Trophoblast cell (in vitro differentiated cells and primary cell): ENCODE measurements at regions not wholly inside any gene's neighbourhood (a gene's known extent, or its start where the extent isn't known, plus 50 kb on each side); places are given as distances from the start of the nearest gene placed in this dataset.

Experiments
- DNase-seq, 2 donors: peaks; one replicate each; pipeline ENCODE4 v3.0.0-alpha.2; 2016
- H2AFZ ChIP-seq: 2 replicates; pipeline ENCODE4 v1.6.1; 2013; ENCODE audit warnings: low read length, moderate library complexity, mild to moderate bottlenecking; ENCODE audit not compliant: insufficient read depth, poor library complexity
- H2AK5ac ChIP-seq: 2 replicates; pipeline ENCODE4 v1.6.1; 2013; ENCODE audit warnings: mild to moderate bottlenecking, low read length
- H2BK120ac ChIP-seq: 2 replicates; pipeline ENCODE4 v1.6.1; 2013; ENCODE audit warnings: low read length, mild to moderate bottlenecking, moderate library complexity; ENCODE audit not compliant: insufficient read depth, poor library complexity
- H2BK12ac ChIP-seq: 2 replicates; pipeline ENCODE4 v1.6.1; 2013; ENCODE audit warnings: mild to moderate bottlenecking, low read length, moderate library complexity
- H2BK5ac ChIP-seq: 2 replicates; pipeline ENCODE4 v1.6.1; 2013; ENCODE audit warnings: low read length, low read depth, moderate library complexity, mild to moderate bottlenecking; ENCODE audit not compliant: poor library complexity
- H3K14ac ChIP-seq: 2 replicates; pipeline ENCODE4 v1.6.1; 2013; ENCODE audit warnings: mild to moderate bottlenecking, low read length
- H3K18ac ChIP-seq: 2 replicates; pipeline ENCODE4 v1.6.1; 2013; ENCODE audit warnings: mild to moderate bottlenecking, low read length
- H3K23ac ChIP-seq: 2 replicates; pipeline ENCODE4 v1.6.1; 2013; ENCODE audit warnings: low read length
- H3K27ac ChIP-seq: 2 replicates; pipeline ENCODE4 v1.5.1; 2013; ENCODE audit warnings: low read depth, mild to moderate bottlenecking, inconsistent platforms, low read length, moderate library complexity
- H3K27me3 ChIP-seq: 2 replicates; pipeline ENCODE4 v1.6.1; 2013; ENCODE audit warnings: inconsistent platforms, mild to moderate bottlenecking, low read length, moderate library complexity; ENCODE audit not compliant: insufficient read depth
- H3K36me3 ChIP-seq, 2 experiments: 1 replicate in 1 of 2; 2 replicates in 1 of 2; pipeline ENCODE4 v1.6.1; 2013; ENCODE audit warnings: low read length in 2 of 2, mild to moderate bottlenecking in 2 of 2, moderate library complexity in 1 of 2; ENCODE audit not compliant: insufficient read depth in 2 of 2, control insufficient read depth in 1 of 2
- H3K4ac ChIP-seq: 2 replicates; pipeline ENCODE4 v1.6.1; 2013; ENCODE audit warnings: low read depth, mild to moderate bottlenecking, low read length, moderate library complexity
- H3K4me1 ChIP-seq, 2 experiments: 1 replicate in 1 of 2; 2 replicates in 1 of 2; pipeline ENCODE4 v1.6.1; 2013; ENCODE audit warnings: low read length in 2 of 2, mild to moderate bottlenecking in 2 of 2, moderate library complexity in 1 of 2; ENCODE audit not compliant: insufficient read depth in 2 of 2, control insufficient read depth in 1 of 2
- H3K4me2 ChIP-seq: 2 replicates; pipeline ENCODE4 v1.6.1; 2013; ENCODE audit warnings: inconsistent platforms, mild to moderate bottlenecking, low read length, moderate library complexity
- H3K4me3 ChIP-seq: 2 replicates; pipeline ENCODE4 v1.5.1; 2013; ENCODE audit warnings: mild to moderate bottlenecking, low read depth, low read length, inconsistent platforms
- H3K79me1 ChIP-seq: one replicate; pipeline ENCODE4 v1.6.1; 2013; ENCODE audit warnings: low read length
- H3K79me2 ChIP-seq: 2 replicates; pipeline ENCODE4 v1.6.1; 2013; ENCODE audit warnings: low read length, mild to moderate bottlenecking; ENCODE audit not compliant: control insufficient read depth, insufficient read depth, poor library complexity
- H3K9ac ChIP-seq: 2 replicates; pipeline ENCODE4 v1.6.1; 2013; ENCODE audit warnings: mild to moderate bottlenecking, low read length
- H3K9me3 ChIP-seq: 2 replicates; pipeline ENCODE4 v1.6.1; 2013; ENCODE audit warnings: low read depth, mild to moderate bottlenecking, control low read depth, inconsistent platforms, low read length; ENCODE audit not compliant: insufficient read depth
- H4K12ac ChIP-seq: 2 replicates; pipeline ENCODE4 v1.6.1; 2013; ENCODE audit warnings: low read depth, mild to moderate bottlenecking, low read length, moderate library complexity
- H4K8ac ChIP-seq: 2 replicates; pipeline ENCODE4 v1.6.1; 2013; ENCODE audit warnings: low read depth, mild to moderate bottlenecking, low read length, moderate library complexity
- H4K91ac ChIP-seq: one replicate; pipeline ENCODE4 v1.6.1; 2013; ENCODE audit warnings: low read depth, mild to moderate bottlenecking, low read length, moderate library complexity
- WGBS: extraction: QIAGEN DNeasy Blood & Tissue Kit; methylation state at CpG from one replicate; pipeline ENCODE4 v1.1.7; 2013; ENCODE audit warnings: missing lambda C conversion rate; ENCODE audit not compliant: insufficient read length, insufficient coverage; ENCODE audit errors: extremely low coverage; 5-methylcytosine and 5-hydroxymethylcytosine counted together

DNA sequence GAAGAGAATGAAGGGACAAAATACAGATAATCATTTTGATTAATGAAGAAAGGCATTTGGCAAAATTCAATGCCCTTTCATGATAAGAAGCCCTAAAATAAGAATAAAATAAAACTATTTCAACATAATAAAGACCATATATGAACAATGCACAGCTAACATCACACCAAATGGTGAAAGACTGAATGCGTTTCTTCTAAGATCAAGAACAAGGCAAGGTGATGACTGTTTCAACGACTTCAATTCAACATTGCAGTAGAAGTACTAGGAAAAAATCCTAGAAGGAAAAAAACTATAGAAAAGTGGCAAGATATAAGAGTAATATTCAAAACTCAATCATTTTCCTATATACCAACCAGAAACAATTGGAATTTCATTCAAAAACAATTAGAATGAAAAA, 280.1 kb upstream of the GRM7 start:
- Histone ChIP-seq H3K9ac (no peak overlapping the region), H3K4me2 (no peak overlapping the region), H2AFZ (no peak overlapping the region), H3K27me3 (no peaks in the 10 kb centered on the region), H3K79me1 (no peaks in the 10 kb centered on the region), H3K36me3 (no peaks in the 10 kb centered on the region), H3K79me2 (no peaks in the 10 kb centered on the region), H3K9me3 (no peaks in the 10 kb centered on the region), H3K4me3 (no peak overlapping the region), H2AK5ac (no peak overlapping the region), H4K12ac (no peak overlapping the region), H3K23ac (no peak overlapping the region), H4K8ac (no peak overlapping the region), H4K91ac (no peak overlapping the region), H2BK120ac (no peak overlapping the region), H3K4ac (no peak overlapping the region), H2BK5ac (no peak overlapping the region), H3K4me1 (no peaks in the 10 kb centered on the region), H2BK12ac (no peak overlapping the region), H3K14ac (no peak overlapping the region), H3K18ac (no peak overlapping the region), H3K27ac (no peak overlapping the region)
- WGBS: no CpG with 5 or more reads among the region's 2 CpGs
- DNase-seq: no peak

DNA sequence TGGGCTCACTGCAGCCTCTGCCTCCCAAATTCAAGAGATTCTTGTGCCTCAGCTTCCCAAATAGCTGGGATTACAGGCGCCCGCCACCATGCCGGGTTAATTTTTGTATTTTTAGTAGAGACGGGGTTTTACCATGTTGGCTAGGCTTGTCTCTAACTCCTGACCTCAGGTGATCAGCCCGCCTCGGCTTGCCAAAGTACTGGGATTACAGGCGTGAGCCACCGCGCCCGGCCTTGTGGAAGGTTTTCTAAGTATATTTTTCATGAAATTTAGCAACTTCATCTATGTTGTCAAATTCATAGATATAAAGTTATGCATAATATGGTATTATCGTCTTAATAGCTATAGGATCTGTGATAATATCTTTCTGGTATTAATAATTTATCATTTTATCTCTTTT, 275.6 kb upstream of the GRM7 start:
- H3K79me1 ChIP-seq: no peaks in the 10 kb centered on the region
- H3K4ac ChIP-seq: no peak overlapping the region
- H3K9me3 ChIP-seq: no peaks in the 10 kb centered on the region
- no peak overlapping the region for H2BK5ac ChIP-seq
- no peak overlapping the region for H3K27ac ChIP-seq
- no peaks in the 10 kb centered on the region for H3K27me3 ChIP-seq
- no peak overlapping the region for H3K4me3 ChIP-seq
- H3K18ac ChIP-seq: no peak overlapping the region
- DNase-seq: no peak
- no peak overlapping the region for H3K23ac ChIP-seq
- no peaks in the 10 kb centered on the region for H3K4me1 ChIP-seq
- no peak overlapping the region for H4K8ac ChIP-seq
- no peaks in the 10 kb centered on the region for H3K79me2 ChIP-seq
- no peak overlapping the region for H4K91ac ChIP-seq
- H4K12ac ChIP-seq: no peak overlapping the region
- no peak overlapping the region for H3K4me2 ChIP-seq
- H2AK5ac ChIP-seq: no peak overlapping the region
- no peak overlapping the region for H2BK12ac ChIP-seq
- no peaks in the 10 kb centered on the region for H3K36me3 ChIP-seq
- H3K14ac ChIP-seq: no peak overlapping the region
- no peak overlapping the region for H2AFZ ChIP-seq
- H3K9ac ChIP-seq: no peak overlapping the region
- no peak overlapping the region for H2BK120ac ChIP-seq
- no CpG with 5 or more reads among the region's 11 CpGs for WGBS

- 100% methylated on average over 1 of the region's 2 CpGs for WGBS
- Histone ChIP-seq H3K4me3 (no peak overlapping the region), H2AFZ (no peak overlapping the region), H3K9ac (no peak overlapping the region), H3K23ac (no peak overlapping the region), H3K9me3 (no peaks in the 10 kb centered on the region), H3K27ac (no peak overlapping the region), H4K91ac (no peak overlapping the region), H2BK120ac (no peak overlapping the region), H3K18ac (no peak overlapping the region), H3K79me2 (no peaks in the 10 kb centered on the region), H3K27me3 (no peaks in the 10 kb centered on the region), H2BK12ac (no peak overlapping the region), H2AK5ac (no peak overlapping the region), H3K36me3 (no peaks in the 10 kb centered on the region), H4K8ac (no peak overlapping the region), H2BK5ac (no peak overlapping the region), H3K4me2 (no peak overlapping the region), H3K4ac (no peak overlapping the region), H4K12ac (no peak overlapping the region), H3K14ac (no peak overlapping the region), H3K4me1 (no peaks in the 10 kb centered on the region), H3K79me1 (no peaks in the 10 kb centered on the region)
- DNase-seq: no peak
Measured at GRCh38 chr3:6600237-6600636, 260.7 kb upstream of the GRM7 start.

GRCh38 chr3:6601374-6601773, 259.5 kb upstream of the GRM7 start:
- WGBS: no CpG with 5 or more reads among the region's 4 CpGs
- H3K79me2 ChIP-seq: no peaks in the 10 kb centered on the region
- H3K79me1 ChIP-seq: no peaks in the 10 kb centered on the region

More at GRCh38 chr3:6601374-6601773, 259.5 kb upstream of the GRM7 start:
- H4K8ac ChIP-seq: no peak overlapping the region
- no peak overlapping the region for H3K9ac ChIP-seq
- H3K4me1 ChIP-seq: no peaks in the 10 kb centered on the region
- H3K9me3 ChIP-seq: no peaks in the 10 kb centered on the region
- H3K4ac ChIP-seq: no peak overlapping the region
- H3K14ac ChIP-seq: no peak overlapping the region
- H2AK5ac ChIP-seq: no peak overlapping the region
- no peak overlapping the region for H3K4me2 ChIP-seq
- no peak overlapping the region for H4K12ac ChIP-seq
- no peak overlapping the region for H2BK120ac ChIP-seq
- H2BK5ac ChIP-seq: no peak overlapping the region
- no peak overlapping the region for H3K4me3 ChIP-seq
- H4K91ac ChIP-seq: no peak overlapping the region
- H2AFZ ChIP-seq: no peak overlapping the region
- no peak overlapping the region for H3K18ac ChIP-seq
- DNase-seq: no peak
- no peak overlapping the region for H2BK12ac ChIP-seq
- H3K23ac ChIP-seq: no peak overlapping the region
- H3K27me3 ChIP-seq: no peaks in the 10 kb centered on the region
- H3K36me3 ChIP-seq: no peaks in the 10 kb centered on the region
- H3K27ac ChIP-seq: no peak overlapping the region
